H9 (cell line): ENCODE measurements at regions not wholly inside any gene's neighbourhood (a gene's known extent, or its start where the extent isn't known, plus 50 kb on each side); places are given as distances from the start of the nearest gene placed in this dataset.

Experiments
- DNase-seq: peaks from one replicate; pipeline ENCODE4 v3.0.0-alpha.2; 2017
- H2AFZ ChIP-seq: one replicate; pipeline ENCODE4 v1.6.1; 2013; ENCODE audit warnings: mild to moderate bottlenecking, low read length, control low read depth, moderate library complexity
- H2AK5ac ChIP-seq: 2 replicates; pipeline ENCODE4 v1.6.1; 2013; ENCODE audit warnings: low read length, control low read depth, mixed read lengths; ENCODE audit not compliant: insufficient read length
- H2BK120ac ChIP-seq: one replicate; pipeline ENCODE4 v1.6.1; 2013; ENCODE audit warnings: low read depth, mild to moderate bottlenecking, low read length, control low read depth, inconsistent platforms; ENCODE audit not compliant: poor library complexity, severe bottlenecking
- H2BK12ac ChIP-seq: 2 replicates; pipeline ENCODE4 v1.6.1; 2013; ENCODE audit warnings: low read length, control low read depth, mixed read lengths, low read depth; ENCODE audit not compliant: insufficient read length
- H2BK15ac ChIP-seq: 2 replicates; pipeline ENCODE4 v1.6.1; 2013; ENCODE audit warnings: low read depth, low read length, control low read depth
- H2BK20ac ChIP-seq: one replicate; pipeline ENCODE4 v1.6.1; 2013; ENCODE audit warnings: low read depth, mild to moderate bottlenecking, low read length, control low read depth, inconsistent platforms; ENCODE audit not compliant: poor library complexity, severe bottlenecking
- H2BK5ac ChIP-seq: 2 replicates; pipeline ENCODE4 v1.6.1; 2013; ENCODE audit warnings: low read length, control low read depth, mixed read lengths; ENCODE audit not compliant: insufficient read length
- H3K14ac ChIP-seq: 2 replicates; pipeline ENCODE4 v1.6.1; 2013; ENCODE audit warnings: low read length, control low read depth; ENCODE audit not compliant: insufficient read depth
- H3K18ac ChIP-seq: 2 replicates; pipeline ENCODE4 v1.6.1; 2013; ENCODE audit warnings: low read depth, mild to moderate bottlenecking, mixed read lengths, low read length, control low read depth; ENCODE audit not compliant: insufficient read length
- H3K23ac ChIP-seq: 2 replicates; pipeline ENCODE4 v1.6.1; 2013; ENCODE audit warnings: low read length, control low read depth, mixed read lengths, low read depth; ENCODE audit not compliant: insufficient read length
- H3K23me2 ChIP-seq: 2 replicates; pipeline ENCODE4 v1.6.1; 2013; ENCODE audit warnings: low read depth, mild to moderate bottlenecking, mixed read lengths, low read length, control low read depth; ENCODE audit not compliant: insufficient read length, poor library complexity, severe bottlenecking
- H3K27ac ChIP-seq: 2 replicates; pipeline ENCODE4 v1.5.1; 2013; ENCODE audit warnings: low read length, control low read depth, mixed read lengths, low read depth; ENCODE audit not compliant: insufficient read length
- H3K27me3 ChIP-seq: 2 replicates; pipeline ENCODE4 v1.6.1; 2013; ENCODE audit warnings: low read length, control low read depth, inconsistent platforms; ENCODE audit not compliant: insufficient read depth
- H3K4ac ChIP-seq: 2 replicates; pipeline ENCODE4 v1.6.1; 2013; ENCODE audit warnings: low read depth, mild to moderate bottlenecking, control low read depth, inconsistent platforms, low read length, moderate library complexity
- H3K4me1 ChIP-seq: 2 replicates; pipeline ENCODE4 v1.6.1; 2013; ENCODE audit warnings: low read length, control low read depth, inconsistent platforms; ENCODE audit not compliant: insufficient read depth
- H3K4me2 ChIP-seq: 2 replicates; pipeline ENCODE4 v1.6.1; 2013; ENCODE audit warnings: low read length, control low read depth, mixed read lengths; ENCODE audit not compliant: insufficient read length, insufficient read depth
- H3K56ac ChIP-seq: 2 replicates; pipeline ENCODE4 v1.6.1; 2013; ENCODE audit warnings: low read depth, mild to moderate bottlenecking, mixed read lengths, low read length, control low read depth; ENCODE audit not compliant: insufficient read length
- H3K79me1 ChIP-seq: 2 replicates; pipeline ENCODE4 v1.6.1; 2013; ENCODE audit warnings: low read depth, mild to moderate bottlenecking, moderate library complexity, low read length, control low read depth, inconsistent platforms; ENCODE audit not compliant: insufficient read depth, poor library complexity, severe bottlenecking
- H3K79me2 ChIP-seq: 2 replicates; pipeline ENCODE4 v1.6.1; 2013; ENCODE audit warnings: low read length, control low read depth, inconsistent platforms; ENCODE audit not compliant: insufficient read depth
- H3K9ac ChIP-seq: 2 replicates; pipeline ENCODE4 v1.6.1; 2013; ENCODE audit warnings: low read length, control low read depth, mixed read lengths; ENCODE audit not compliant: insufficient read length; ENCODE audit errors: extremely low read depth
- H3K9me3 ChIP-seq: one replicate; pipeline ENCODE4 v1.6.1; 2013; ENCODE audit warnings: low read depth, low read length, inconsistent platforms; ENCODE audit not compliant: control insufficient read depth
- H3T11ph ChIP-seq: one replicate; pipeline ENCODE4 v1.6.1; 2013; ENCODE audit warnings: mild to moderate bottlenecking, low read length, control low read depth, inconsistent platforms
- H4K20me1 ChIP-seq: one replicate; pipeline ENCODE4 v1.6.1; 2013; ENCODE audit not compliant: control insufficient read depth, insufficient read length, insufficient read depth
- H4K5ac ChIP-seq: 2 replicates; pipeline ENCODE4 v1.6.1; 2013; ENCODE audit warnings: low read depth, mild to moderate bottlenecking, mixed read lengths, low read length, control low read depth; ENCODE audit not compliant: insufficient read length
- H4K8ac ChIP-seq: replicated peaks from 2 replicates; pipeline ENCODE4 v1.6.1; 2013; ENCODE audit warnings: low read length, control low read depth, mixed read lengths, low read depth; ENCODE audit not compliant: insufficient read length
- H4K91ac ChIP-seq: 2 replicates; pipeline ENCODE4 v1.6.1; 2013; ENCODE audit warnings: low read depth, mild to moderate bottlenecking, moderate library complexity, mixed read lengths, low read length, control low read depth; ENCODE audit not compliant: insufficient read length
- H3K27ac Mint-ChIP-seq, 3 experiments: 2 replicates in 2 of 3; 3 replicates in 1 of 3; pipeline ENCODE4 v1.8.0; 2020 to 2021; ENCODE audit warnings: mixed read lengths in 3 of 3, mild to moderate bottlenecking in 1 of 3, moderate library complexity in 1 of 3
- H3K27me3 Mint-ChIP-seq: 2 replicates; pipeline ENCODE4 v1.8.0; 2021; ENCODE audit warnings: low read depth, mild to moderate bottlenecking, moderate library complexity, mixed read lengths
- H3K36me3 Mint-ChIP-seq, 3 experiments: 2 replicates in 2 of 3; 3 replicates in 1 of 3; pipeline ENCODE4 v1.8.0; 2020 to 2021; ENCODE audit warnings: low read depth in 3 of 3, mixed read lengths in 3 of 3; ENCODE audit not compliant: insufficient read depth in 1 of 3
- H3K4me1 Mint-ChIP-seq, 2 experiments: 2 replicates each; pipeline ENCODE4 v1.8.0; 2020; ENCODE audit warnings: mixed read lengths in 2 of 2
- H3K4me3 Mint-ChIP-seq, 2 experiments: 2 replicates in 1 of 2; 3 replicates in 1 of 2; pipeline ENCODE4 v1.8.0; 2020 to 2021; ENCODE audit warnings: mild to moderate bottlenecking in 2 of 2, mixed read lengths in 2 of 2, moderate library complexity in 1 of 2
- H3K9me3 Mint-ChIP-seq, 2 experiments: 2 replicates in 1 of 2; 3 replicates in 1 of 2; pipeline ENCODE4 v1.8.0; 2020; ENCODE audit warnings: mild to moderate bottlenecking in 2 of 2, mixed read lengths in 2 of 2, moderate library complexity in 1 of 2
- CTCF ChIP-seq: fragments of 200-600 bp; sonication (generic); conservative IDR thresholded peaks from 3 replicates; pipeline ENCODE4 v1.8.0; 2021; ENCODE audit warnings: antibody characterized with exemption, mild to moderate bottlenecking

DNA sequence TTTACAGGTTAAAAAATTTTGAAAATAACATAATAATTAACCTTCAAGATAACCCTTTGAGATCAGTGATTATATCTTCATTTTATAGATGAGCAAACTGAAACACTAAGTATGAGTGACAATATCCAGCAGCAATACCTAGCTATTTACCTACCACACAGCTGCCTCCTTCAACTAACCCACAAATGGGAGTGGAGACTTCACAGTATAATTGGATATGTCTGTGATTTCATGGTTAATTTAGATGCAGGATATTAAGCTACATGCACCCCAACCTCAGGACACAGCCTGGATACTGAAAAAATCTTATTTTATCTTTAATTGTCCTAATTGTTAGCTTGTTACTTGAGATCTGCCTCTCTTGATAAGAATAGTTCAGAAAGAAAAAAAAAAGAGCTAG lies 297.2 kb upstream of the ANO5 start:
- Histone ChIP-seq H3K27ac (no peak overlapping the region), H3K23me2 (no peaks in the 10 kb centered on the region), H2BK120ac (no peak overlapping the region), H3K14ac (no peak overlapping the region), H3K4ac (no peak overlapping the region), H3K9me3 (no peaks in the 10 kb centered on the region), H3K79me2 (no peaks in the 10 kb centered on the region), H3K18ac (no peak overlapping the region), H2BK20ac (no peak overlapping the region), H4K5ac (no peak overlapping the region), H3K23ac (no peak overlapping the region), H3K27me3 (no peaks in the 10 kb centered on the region), H3K9ac (no peak overlapping the region), H2BK15ac (no peak overlapping the region), H2AK5ac (no peak overlapping the region), H2AFZ (no peak overlapping the region), H3K79me1 (no peaks in the 10 kb centered on the region), H4K8ac (no peak overlapping the region), H4K91ac (no peak overlapping the region), H4K20me1 (no peaks in the 10 kb centered on the region), H3K4me1 (no peaks in the 10 kb centered on the region), H3K4me2 (no peak overlapping the region), H3T11ph (no peak overlapping the region), H3K56ac (no peak overlapping the region), H2BK12ac (no peak overlapping the region), H2BK5ac (no peak overlapping the region)
- no peak overlapping the region for H3K27ac Mint-ChIP-seq
- no peak for DNase-seq
- no peaks in the 10 kb centered on the region for H3K4me1 Mint-ChIP-seq
- no peaks in the 10 kb centered on the region for H3K36me3 Mint-ChIP-seq
- no peak for TF ChIP-seq CTCF
- no peaks in the 10 kb centered on the region for H3K9me3 Mint-ChIP-seq
- H3K4me3 Mint-ChIP-seq, result no peak overlapping the region
- no peaks in the 10 kb centered on the region for H3K27me3 Mint-ChIP-seq
